GM04503 (cell line): ENCODE measurements at regions not wholly inside any gene's neighbourhood (a gene's known extent, or its start where the extent isn't known, plus 50 kb on each side); places are given as distances from the start of the nearest gene placed in this dataset.

Experiments used
- DNase-seq: peaks from one replicate; pipeline ENCODE4 v3.0.0-alpha.2; 2012; ENCODE audit warnings: low read depth

DNA sequence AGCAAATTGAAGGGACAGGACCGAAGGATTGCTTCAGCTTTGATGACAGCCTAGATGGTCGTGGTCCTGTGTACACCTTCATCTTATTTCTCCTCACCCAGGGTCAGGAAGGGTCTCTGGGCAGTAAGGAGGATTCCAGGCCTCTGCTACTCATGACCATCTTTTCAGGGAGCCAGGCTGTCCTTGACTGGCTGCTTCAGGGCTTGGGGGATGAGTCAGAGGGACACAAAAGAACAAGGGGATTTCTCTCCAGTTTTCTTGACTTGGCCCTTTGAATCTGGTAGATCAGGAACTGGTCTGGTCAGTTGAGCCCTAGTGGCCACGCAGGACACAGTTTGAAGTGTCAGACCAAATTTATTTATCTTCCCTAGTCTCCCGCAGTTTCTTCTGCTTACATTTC lies 402.1 kb upstream of the CHD6 start:
- no peak for DNase-seq

DNA sequence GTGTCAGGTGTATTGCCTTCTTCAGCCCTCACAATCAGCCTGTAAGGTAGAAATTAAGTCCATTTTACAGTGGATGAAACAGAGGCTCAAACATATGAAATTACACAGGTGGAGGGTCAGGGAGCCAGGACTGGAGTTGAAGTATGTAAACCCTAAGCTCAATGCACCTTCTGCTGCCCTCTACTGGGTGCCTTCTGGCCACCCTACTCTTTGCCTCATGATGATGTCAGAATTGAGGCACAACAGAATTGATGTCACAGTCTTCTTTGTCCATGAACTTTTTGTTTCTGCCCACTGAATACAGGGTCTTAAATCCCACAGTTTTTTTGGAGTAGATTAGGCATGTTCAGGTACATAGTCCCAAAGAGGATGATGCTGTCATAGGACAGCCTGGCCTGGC lies 400.8 kb upstream of the CHD6 start:
- no peak for DNase-seq

DNA sequence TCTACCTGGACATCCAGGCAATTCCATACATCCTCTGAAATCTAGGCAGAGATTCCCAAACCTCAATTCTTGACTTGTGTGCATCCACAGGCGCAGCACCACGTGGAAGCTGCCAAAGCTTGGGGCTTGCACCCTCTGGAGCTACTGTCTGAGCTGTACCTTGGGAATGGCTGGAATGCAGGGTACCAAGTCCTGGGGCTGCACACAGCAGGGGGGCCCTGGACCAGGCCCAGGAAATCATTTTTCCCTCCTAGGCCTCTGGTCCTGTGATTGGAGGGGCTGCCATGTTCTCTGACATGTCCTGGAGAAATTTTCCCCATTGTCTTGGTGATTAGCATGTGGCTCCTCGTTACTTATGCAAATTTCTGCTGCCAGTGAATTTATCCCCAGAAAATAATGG lies 391.9 kb upstream of the CHD6 start:
- DNase-seq: no peak

DNA sequence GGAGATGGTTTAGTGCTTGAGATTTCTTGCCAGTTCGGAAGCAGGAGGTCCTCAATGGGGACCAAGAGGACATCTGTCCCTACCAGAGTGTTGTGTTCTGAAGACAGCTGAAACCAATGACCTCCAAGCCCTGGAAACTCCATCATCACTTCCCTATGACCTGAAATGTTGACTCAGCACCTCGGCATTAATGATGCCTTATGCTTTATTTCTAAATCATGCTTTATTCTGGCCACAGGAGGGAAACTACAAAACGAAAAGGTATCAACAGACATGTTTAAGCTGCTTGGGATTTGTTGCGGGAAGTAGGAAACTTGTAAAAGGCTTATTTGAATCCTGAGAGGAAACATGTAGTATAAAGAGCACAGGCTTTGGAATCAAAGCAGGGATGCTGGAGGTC lies 389.1 kb upstream of the CHD6 start:
- DNase-seq: no peak

DNA sequence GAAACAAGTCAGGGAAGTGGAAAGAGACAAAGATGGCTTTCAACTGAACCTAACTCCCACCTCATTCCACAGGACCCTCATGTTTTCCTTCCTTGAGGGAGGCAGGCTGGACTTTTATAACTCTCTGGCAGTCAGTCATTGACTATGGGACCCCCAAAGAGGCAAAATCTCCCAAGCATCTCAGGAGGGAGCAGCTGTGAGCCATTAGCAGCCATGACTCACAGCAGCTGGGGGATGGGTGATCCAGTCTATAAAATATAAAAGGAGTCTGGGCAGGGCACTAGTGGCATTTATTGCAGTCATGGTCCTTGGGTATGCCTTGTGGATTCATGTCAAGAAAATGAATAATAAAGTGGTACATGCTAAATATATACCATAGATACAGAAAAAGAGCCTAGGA lies 387.0 kb upstream of the CHD6 start:
- no peak for DNase-seq

DNA sequence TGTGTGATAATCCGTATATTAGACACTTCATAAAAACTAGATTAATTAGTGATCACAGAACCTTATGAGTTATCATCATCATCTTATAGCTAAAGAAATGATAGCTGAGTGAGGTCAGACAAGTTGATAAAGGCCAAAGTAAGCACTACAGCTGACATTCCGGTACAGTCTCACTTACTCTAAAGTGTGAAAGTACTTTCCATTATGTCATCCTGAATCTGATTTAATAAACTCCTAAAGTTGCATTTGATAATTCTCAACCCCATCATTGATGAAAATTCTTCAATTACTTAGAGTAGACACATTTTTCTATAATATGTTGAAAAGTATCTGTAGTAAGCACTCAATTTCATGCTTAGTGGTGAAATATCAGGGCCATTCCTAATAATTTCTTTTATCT lies 385.2 kb upstream of the CHD6 start:
- DNase-seq: no peak

DNA sequence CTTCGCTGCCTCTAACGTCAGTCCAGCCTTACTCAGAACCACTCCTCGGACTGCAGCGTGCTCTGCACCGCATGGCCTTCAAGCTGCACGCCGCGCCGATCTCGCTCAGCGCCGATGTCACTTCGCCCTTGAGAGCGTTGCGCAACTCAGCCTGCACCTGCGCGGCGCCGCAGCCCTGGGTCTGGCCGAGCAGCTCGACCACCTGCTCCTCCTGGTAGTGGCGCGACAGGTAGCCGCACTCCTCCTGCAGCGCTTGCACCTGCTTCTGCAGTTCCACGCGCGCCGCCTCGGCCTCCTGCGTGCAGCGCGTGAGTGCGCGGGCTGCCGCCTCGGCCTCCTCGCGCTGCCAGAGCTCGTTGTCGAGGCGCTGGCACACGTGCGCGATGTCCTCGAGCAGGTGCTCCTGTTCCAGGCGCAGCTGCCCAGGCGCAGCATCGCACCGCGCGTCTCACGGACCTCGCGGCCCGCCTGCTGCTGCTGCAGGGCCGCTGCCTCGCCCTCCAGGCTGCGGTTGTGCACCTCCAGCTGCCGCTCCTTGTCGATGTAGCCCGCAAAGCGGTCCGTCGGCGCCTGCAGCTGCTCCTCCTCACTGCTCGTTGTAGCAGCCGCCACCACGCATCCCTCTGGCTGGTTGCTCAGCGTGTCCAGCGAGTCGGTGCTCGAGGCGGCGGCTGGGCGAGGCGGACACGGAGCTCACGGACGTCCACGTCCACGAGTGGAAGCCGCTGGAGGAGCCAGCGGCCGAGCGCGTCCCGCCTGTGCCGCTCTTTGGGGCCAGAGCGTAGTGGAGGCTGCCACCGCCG lies 380.6 kb upstream of the CHD6 start:
- DNase-seq: no peak

DNA sequence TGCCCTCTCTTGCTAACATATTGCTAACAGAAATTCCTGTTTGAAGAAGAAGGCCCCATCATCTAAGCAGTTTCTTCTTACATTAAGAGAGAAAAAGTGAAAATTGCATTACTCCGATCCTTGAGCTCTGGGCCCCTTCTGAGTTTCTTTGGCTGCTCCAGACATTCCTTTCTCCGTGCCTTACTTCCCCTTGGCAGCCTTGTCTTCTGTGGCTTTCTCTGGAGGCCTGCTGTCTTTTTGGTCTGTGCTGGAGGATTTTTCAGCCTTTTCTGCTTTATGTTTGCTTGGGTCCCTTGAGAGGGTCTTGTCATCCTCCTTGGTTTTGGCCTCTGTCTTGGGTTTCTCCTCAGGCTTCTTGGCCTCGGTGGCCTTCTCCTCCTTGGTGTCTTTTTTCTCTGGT lies 378.8 kb upstream of the CHD6 start:
- DNase-seq: no peak

DNA sequence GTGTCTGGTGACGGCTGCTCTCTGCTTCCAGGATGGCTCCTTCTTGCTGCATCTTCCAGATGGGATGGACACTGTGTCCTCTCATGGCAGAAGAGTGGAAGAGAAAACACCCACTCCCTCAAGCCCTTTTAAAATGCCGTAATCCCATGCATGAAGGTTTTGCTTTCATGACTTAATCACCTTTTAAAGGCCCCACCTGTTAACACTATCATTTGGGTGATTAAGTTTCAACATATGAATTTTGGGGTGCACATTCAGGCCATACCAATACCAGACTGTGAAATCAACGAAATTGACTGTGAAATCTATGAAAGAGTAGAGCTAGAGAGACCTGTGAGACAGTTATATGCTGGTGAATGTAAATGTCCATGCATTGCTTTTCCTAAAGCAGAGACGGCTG lies 374.3 kb upstream of the CHD6 start:
- DNase-seq: no peak

DNA sequence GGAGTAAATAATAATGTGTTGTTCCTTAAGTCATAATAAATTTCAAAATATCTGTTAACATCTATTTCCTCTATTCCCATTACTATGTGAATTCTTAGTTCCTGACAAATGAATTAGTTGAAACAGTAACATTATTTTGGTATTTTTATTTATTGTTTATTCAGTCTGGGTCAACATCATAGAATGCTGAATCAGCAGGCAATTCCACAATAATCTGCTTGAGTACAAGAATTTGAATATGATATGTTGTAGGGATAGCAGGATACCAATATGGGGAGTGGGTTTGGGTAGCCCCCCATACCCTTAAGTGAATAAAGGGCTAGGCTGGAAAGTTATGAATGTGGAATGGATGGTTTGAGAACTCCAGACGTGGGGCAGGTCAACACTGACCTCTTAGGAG lies 373.2 kb upstream of the CHD6 start:
- DNase-seq: no peak

DNA sequence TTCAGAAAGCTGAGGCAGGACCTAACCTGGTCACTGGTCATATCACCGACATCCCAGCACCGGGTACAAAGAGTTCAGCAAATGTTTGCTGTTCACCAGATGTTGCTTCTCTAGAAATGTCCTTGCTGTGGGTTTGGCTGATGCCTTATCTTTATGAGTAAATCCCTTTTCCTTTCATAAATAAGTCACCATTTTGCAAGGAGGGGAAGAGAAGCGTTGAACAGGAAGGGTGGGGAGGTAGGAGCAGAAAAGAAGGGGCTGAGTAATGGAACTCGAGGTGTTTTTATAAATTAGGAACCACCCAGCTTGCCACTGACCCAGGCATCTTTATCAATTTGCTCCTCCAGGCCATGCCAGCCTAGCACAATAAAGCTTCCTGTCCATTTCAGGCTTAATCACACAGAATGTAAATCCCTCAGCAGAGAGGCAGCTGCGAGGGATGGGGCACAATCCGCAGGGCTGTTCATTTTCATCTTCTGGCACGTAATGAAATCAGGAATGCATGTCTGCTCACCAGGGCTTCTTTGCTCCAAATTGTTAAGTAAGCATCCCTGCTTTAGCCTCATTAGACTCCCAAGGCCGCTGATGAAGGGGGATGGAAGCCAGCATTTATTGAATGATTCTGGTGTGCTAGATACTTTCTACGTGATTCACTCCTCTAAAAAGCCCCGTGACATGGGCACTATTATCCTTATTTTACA lies 371.9 kb upstream of the CHD6 start:
- DNase-seq: no peak

DNA sequence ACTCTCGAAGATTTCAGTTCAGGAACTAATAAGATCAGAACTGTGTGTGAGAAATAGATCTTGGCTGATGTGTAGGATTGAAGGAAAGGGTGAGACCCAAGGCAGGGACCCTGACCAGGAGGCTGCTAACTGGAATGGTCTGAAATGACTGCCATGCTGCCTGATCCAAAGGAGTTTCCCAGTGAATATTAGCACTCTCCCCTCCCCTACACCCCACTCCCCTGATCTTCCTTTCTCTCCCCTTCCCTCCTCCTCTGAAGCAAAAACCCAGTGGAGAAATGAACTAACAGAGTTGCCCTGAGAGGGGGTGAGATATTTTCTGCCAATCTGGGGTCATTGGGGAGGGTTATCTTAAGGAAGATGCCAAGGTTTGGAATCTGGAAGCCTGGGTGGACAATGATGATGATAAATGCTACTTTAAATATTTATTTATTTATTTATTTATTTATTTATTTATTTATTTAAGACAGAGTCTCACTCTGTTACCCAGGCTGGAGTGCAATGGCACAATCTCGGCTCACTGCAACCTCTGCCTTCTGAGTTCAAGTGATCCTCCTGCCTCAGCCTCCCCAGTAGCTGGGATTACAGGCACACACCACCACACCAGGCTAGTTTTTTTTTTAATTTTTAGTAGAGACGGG lies 371.0 kb upstream of the CHD6 start:
- no peak for DNase-seq

DNA sequence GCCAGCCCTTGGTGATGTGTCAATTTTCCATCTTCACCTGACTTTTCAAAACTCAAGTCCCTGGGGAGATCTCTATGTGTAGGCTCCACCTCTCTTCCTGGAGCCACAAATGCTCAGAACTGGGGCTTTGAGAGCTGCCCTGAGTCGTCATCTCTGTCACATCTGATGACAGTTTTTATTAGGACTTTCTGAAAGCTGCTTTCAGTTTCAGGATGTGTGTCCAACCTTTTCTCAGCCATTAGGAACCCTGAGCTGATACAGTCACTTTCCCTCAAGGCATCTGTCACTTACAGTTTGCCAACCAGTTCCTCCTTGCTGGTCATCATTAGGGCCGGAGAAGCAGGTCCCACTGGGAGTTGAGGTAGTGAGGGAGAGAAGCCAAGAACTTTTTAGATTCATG lies 365.9 kb upstream of the CHD6 start:
- DNase-seq: no peak

DNA sequence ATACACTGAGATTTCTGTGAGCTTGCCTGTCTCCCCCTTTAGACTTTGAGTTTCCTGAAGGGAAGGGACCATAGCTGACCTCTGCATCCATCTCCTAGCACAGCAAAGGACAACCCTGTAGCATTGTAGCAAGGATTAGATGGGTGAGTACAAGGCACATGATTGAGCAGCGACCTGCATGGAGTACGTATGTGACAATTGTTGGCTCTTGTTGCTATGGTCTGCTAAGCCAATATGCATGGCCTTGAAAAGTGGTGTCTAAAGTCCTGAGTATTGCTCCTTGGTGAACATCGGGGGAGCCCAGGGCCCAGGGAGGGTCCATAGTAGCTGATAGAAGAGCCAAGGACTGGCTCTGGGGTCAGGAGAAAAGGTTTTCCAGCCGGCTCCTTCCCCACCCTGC lies 365.0 kb upstream of the CHD6 start:
- no peak for DNase-seq

DNA sequence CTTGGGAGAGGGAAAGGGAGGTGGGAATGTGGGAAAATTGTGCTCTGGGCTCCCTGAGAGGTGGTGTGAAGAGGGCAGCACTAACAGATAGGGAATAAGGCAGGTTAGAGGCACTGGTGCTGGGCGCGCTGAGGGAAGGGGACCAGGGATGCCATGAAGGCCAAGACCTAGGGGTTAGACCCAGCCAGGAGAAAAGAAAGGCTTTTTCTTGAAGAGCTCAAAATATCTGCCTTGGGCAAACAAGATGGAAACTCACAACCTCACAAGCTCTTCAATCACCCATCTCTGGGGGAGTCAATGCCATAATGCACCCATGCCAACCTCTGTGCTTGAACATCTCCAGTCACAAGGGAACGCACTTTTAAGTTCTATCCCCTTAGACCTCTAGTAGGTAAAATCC lies 363.6 kb upstream of the CHD6 start:
- DNase-seq: no peak

DNA sequence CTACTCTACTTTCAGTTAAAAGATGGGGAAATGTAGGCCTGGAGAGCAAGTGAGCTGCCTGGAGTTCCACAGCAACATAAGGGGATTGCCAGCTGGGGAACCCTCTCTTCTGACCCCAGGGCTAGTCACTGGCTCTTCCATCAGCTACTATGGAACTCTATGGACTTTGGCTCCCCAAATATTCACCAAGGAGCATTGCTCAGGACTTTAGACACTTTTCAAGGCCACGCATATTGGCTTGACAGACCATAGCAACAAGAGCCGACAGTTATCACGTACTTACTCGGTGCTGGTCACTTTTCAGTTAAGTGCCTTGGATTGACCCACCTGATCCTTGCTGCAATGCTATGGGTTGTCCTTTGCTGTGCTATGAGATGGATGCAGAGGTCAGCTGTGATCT lies 360.7 kb upstream of the CHD6 start:
- no peak for DNase-seq

DNA sequence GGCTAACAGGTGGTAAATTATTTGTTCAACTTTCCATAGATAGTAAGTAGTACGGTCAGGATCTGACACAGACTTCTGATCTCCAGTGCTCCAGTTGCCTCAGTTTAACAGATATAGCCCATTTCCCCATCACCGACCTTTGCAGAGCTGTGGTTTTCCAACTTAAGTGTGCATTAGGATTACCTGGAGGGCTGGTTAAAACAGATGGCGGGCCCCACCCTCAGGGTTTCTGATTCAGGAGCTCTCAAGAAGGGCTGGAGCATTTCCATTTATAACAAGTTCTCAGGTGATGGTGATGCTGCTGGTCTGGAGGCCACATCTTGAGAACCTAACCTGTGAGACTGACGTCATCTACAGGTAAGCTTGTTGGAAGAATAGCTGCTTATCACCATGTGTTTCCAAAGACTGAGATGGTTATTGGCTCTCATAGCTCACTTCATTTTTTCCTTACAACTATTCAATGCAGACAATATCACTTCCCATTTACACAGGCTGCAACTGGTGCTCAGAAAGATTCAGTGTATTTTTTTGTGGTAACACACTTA lies 360.1 kb upstream of the CHD6 start:
- no peak for DNase-seq

DNA sequence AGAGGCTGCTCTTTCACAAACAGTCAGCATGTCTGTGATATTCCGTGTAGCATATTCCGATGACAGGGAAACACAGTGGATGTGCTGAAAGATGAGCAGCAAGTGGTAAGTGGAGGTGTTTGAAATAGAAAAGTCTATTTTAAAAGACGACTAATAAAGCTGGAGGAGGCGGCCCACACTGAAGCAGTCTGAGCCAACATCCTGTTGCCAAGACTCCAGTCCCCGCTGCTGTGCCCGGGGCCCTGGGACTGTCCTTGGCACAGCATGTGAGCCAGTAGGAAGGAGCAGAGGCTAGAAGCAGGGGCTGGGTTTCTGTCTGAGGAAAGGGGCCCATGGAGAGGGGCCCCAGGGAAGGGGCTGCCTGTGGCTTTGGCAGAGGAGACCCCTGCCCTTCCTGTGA lies 351.5 kb upstream of the CHD6 start:
- no peak for DNase-seq

DNA sequence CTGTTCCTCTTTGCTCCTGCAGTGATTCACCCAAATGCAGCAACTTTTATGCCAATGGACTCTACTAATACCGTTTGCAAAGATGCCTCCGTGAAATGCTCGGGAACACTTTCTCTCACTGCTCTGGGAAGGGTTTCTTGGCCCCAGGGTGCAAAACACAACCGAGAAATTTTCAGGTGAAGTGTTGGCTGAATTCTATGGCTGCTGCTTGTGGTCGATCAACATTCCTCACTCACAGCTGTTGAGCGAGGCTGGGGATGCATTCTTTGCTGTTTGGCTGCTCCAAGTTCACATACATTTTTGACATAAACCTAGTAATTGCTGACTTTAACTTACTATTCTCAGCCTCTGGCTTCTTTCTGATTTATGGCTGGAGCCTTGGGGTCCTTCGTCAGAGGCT lies 342.0 kb upstream of the CHD6 start:
- no peak for DNase-seq

DNA sequence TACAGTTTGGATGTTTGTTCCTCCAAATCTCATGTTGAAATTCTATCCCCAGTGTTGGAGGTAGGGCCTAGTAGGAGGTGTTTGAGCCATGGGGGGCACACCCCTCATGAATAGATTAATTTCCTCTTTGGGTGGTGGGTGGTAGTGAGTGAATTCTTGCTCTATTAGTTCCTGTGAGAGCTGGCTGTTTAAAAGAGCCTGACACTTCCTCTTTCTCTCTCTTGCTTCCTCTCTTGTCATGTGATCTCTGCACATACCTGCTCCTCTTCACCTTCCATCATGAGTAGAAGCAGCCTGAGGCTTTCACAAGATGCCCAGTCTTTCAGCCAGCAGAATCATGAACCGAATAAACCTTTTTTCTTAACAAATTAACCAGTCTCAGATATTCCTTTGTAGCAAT lies 340.2 kb upstream of the CHD6 start:
- DNase-seq: no peak

DNA sequence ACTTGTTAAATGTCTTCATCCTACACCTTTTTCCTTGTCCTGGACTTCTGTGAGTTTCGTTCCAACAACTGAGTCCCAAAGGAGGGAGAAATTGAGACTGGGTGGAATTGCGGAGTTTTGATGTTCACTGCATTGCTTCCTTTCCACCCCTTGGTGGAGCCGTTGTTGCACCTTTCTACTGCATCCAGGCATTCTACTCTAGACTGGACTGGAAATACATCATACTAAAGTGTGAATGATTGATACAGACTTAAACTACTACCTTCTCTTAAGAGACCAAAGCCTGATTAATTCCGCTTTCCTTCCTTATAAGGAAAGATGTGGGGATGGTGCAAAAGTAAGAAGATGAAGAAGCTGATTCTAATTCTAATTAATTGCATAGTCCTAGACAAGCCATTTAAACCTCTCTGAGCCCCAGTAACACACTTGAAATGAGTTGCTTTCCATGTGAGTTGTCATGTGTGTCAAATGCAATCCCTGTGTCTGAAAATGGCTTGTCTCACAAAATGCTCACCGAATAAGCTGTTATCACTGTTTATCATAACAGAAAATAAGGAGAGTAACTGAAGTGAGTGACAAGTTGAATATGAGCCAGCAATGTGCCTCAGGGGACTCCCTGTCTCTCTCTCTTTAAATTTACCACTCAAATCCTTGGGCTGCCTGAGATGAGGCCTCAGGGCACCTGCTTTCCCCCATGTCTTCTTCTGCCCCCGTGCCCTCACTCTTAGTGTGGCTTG lies 338.3 kb upstream of the CHD6 start:
- DNase-seq: no peak

DNA sequence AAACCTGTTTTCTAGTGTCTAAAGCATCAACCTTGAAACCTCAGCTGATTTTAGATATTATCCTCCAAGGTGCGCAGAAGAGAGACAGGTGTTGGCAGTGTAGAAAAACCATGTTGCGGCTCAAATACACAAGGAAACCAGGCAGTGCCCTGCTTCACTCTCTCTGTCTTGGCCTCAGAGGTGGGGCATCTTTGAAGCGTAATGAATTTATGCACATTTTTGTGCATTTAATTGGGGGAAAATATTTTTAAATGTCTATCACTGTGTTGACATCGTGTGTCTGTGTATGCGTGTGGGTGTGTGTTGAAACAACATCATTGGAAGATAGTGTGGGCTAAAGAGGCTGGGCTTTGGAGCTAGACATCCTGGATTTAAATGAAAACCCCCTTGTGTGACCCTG lies 334.0 kb upstream of the CHD6 start:
- no peak for DNase-seq

DNA sequence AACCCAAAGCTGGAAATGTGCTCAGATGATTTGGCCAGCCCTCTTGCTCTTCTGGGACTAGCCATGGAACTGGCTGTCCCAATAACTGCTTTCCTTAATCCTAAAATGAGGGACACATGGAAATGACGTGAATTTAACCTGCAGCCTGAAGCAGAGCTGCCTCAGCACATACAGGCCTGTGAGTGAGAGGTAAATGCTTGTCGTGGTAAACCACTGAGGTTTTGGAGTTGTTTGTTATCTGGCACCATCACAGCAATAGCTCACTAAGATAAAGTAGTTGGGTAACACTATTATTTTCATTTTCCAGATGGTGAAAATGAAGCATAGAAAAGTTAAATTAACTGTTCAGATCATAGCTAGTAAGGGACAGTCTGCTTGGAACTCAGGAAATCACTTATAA lies 333.4 kb upstream of the CHD6 start:
- no peak for DNase-seq
